CD4-positive, alpha-beta T cell treated with Interleukin-4 for 1 hour (primary cell): ENCODE measurements at regions not wholly inside any gene's neighbourhood (a gene's known extent, or its start where the extent isn't known, plus 50 kb on each side); places are given as distances from the start of the nearest gene placed in this dataset.
"Not testable (repeated sequence)": the region's sequence is repeated elsewhere in the genome, so short reads cannot be mapped to it uniquely, and the experiment has no call there.

ENCODE experiments used
- DNase-seq, 2 donors: peaks; one replicate each; pipeline ENCODE4 v3.0.0-alpha.2; 2020 to 2022

DNA sequence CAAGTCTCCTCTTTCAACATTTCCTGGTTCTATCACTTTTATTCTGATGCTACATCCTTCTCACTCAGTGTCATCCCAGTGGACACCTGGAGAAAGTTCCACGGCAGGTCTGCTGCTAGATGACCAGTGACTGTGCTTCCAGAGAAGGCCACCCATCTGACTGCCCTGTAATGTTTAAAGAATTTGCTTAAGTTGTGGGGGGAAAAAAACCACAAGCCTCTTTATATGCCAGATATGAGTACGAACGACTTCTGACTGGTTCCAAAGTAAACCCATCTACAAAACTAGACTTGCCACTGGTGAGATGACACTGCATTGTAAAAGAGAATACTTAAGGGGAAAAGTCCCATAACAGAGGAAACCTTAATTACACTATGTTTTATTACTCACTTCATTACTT, 69.6 kb upstream of the VWC2 start:
- no peak for DNase-seq

DNA sequence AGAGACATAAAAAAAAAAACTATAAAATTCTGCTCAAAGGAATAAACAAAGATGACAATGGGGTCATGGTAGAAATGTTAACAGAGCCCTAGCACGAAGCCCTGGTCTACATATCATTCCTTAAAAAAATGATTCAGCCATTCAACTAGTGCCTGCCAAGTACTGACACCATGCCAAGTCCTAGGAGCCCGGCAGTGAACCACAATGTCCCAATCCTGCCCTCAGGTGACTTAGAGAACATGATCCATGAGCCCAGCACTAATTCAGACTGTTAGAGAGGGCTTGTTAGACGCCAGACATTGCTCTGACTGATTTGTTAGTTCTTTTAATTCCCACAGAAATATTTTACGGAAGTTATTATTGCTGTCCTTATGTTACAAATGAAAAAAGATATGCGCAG, 67.3 kb upstream of the VWC2 start:
- DNase-seq = no peak

DNA sequence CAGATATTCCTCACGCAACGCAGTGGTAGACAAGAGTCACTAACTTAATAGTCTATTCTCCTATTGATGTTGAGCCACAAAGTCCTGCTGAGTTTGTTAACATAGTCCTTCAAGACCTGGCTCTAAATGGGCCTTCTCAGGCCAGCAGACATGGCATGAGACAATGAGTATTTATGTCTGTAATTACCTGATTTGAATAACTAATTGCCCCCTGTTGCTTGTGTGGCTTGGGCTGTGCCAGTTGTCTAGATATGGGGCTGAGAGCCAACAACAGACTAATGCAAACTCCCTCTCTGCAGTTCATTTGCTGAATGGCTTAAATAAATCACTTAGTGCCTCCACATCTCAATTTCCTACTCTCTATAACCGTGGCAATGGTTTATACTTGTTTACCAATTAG, 65.5 kb upstream of the VWC2 start:
- DNase-seq = no peak

DNA sequence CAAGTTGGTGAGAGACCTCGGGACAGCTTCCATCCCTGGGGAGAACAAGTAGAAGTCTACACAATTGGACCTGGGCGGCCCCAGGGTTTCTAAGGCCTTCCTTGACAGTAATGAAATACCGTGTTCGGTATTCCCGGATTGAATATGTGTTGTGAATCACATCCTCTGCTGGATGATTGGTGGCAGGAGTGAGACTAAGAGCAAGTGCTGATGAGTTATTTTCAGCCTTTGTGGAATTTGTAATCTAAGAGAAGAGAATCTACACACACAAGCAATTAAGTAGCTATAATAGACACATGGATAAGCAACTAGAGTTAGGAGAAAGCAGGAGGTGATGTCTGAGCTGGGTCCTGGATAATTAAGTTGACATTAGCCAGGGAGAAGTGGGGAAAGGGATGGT, 64.8 kb upstream of the VWC2 start:
- no peak for DNase-seq

DNA sequence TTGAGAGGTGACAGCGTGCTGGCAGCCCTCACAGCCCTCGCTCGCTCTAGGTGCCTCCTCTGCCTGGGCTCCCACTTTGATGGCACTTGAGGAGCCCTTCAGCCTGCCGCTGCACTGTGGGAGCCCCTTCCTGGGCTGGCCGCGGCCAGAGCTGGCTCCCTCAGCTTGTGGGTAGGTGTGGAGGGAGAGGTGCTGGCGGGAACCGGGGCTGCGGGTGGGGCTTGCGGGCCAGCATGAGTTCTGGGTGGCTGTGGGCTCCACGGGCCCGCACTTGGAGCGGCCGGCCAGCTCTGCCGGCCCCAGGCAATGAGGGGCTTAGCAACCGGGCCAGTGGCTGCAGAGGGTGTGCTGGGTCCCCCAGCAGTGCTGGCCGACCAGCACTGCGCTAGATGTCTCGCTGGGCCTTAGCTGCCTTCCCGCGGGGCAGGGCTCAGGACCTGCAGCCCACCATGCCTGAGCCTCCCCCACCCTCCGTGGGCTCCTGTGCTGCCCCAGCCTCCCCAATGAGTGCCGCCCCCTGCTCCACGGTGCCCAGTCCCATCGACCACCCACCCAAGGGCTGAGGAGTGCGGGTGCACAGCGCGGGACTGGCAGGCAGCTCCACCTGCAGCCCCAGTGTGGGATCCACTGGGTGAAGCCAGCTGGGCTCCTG, 62.2 kb upstream of the VWC2 start:
- not testable (repeated sequence) for DNase-seq

DNA sequence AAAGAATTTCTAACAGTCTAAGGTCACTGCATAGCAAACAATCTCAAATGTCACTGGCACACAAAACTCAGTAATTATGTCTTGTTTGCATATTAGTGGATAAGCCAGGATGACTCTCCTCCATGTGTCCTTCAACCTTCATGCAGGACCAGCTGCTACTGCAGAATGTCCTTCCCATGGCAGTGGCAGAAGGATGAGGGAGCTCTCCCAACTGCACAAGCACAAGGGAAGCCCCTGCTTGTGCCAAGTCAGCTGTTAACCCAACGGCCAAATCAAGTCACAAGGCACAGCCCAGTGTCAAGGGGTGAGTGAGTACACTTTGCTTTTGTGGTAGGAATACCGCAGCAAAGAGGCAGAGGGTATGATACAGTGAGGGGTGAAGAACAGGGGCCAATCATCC, 59.3 kb upstream of the VWC2 start:
- DNase-seq = no peak

DNA sequence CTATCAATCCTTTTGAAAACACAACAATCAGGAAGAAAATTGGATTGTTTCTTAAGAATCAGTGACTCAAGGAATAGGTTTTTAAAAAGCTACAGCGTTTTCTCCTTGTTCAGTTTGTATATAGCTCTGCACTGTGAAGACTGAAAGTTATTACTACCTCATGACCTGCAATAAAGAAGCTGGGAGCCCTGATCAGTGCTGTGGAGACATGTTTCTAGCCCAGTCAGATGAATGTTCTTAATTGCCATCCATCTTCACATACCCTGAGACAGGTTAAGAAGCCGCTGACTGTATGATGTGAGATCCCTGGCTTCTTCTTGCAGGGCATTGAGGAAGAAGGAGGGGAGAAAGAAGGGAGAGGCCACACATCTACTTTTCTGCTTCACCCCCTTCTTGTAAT, 58.0 kb upstream of the VWC2 start:
- DNase-seq = no peak

DNA sequence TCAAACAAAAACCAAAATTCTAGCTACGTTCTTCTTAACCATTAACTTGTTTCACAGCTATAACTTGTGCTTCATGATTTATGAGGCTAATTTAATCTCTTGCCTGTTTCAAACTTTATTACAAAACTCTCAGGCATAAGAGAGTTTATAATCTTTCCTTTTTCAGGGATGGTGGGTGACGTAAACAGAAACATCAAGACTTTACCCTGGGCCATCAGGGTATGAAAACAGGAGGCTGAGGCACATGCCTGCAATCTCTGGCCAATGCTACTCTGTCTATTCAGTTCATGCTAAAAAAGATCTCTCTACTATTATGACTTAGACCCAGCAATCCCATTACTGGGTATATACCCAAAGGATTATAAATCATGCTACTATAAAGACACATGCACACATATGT, 55.9 kb upstream of the VWC2 start:
- DNase-seq = no peak

DNA sequence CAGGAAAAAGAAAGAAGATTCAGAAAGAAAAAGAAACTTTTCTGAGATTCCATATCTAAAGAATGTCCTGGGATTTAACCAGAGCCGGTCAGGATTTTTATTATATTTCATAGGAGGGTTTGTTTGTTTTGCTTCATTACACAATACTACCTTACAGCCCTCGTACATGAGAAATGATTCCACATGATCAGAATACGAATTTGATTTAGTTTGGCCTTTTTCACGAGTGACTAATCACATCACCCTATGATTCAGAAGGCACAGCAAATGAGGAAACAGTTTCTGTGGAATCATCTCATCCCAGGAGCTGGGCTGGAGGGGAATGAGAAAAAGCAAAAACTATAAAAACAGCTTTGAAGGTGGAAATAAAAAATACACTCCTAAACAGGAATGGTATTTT, 54.7 kb upstream of the VWC2 start:
- no peak for DNase-seq

DNA sequence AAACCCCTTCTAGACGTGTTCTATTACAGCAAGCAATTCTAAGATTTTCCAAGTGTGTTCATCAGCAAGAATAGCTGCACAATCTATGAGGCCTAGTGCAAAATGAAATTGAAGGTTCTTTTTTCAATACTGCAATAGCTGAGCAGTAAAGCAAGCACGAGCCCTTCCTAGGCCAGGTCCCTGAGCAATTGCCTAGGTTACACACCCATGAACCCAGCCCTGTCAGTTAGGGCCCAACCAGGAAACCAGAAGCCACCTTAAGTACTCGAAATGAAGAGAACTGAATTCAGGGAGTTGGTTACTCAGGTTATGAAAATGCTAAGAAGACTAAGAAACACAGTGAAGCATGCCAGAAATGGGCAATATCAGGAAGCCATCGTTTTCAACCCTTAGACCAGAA, 52.0 kb upstream of the VWC2 start:
- no peak for DNase-seq
